ENCODE measurements at regions not wholly inside any gene's neighbourhood (a gene's known extent, or its start where the extent isn't known, plus 50 kb on each side); places are given as distances from the start of the nearest gene placed in this dataset.

DNA sequence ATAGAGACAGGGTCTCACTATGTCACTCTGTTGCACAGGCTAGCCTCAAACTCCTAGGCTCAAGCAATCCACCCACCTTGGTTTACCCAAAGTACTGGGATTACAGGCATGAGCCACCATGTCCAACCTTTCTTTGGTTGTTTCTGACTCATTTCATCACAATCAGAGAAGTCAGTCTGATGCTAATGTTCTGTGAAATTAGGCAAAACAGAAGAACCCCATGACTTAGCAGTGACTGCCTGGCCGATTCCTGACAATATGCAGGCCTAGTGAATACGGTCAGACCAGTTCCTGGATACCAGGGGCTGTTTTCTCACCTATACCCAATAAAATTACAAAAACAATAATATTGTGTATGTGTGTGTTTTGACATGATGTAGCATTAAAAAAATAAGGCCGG is 58.8 kb upstream of the BTN3A2 start:
- TF ChIP-seq CTCF (IDR thresholded peaks at IDR 0.05) (no peak), ZFX (IDR thresholded peaks at IDR 0.05; ENCODE audit: borderline replicate concordance) (no peak)

Measured in 22Rv1 (cell line).